ENCODE measurements at regions not wholly inside any gene's neighbourhood (a gene's known extent, or its start where the extent isn't known, plus 50 kb on each side); places are given as distances from the start of the nearest gene placed in this dataset.

- DNase-seq (ENCODE audit: extremely low read depth, insufficient read length), result no peak
- Histone ChIP-seq H3K4me3 (replicated peaks; ENCODE audit: low read depth, low read length) (no peak overlapping the region), H3K27me3 (replicated peaks; ENCODE audit: control insufficient read depth, insufficient read depth, low read length) (no peaks in the 10 kb centered on the region), H3K36me3 (ENCODE audit: control insufficient read depth, insufficient read depth, low read length) (no peaks in the 10 kb centered on the region)
- no peak for TF ChIP-seq CTCF (IDR thresholded peaks at IDR 0.05; ENCODE audit: insufficient read depth, low read length, poor library complexity, severe bottlenecking)
Observed at GRCh38 chr5:99025298-99026045, 96.7 kb upstream of the CHD1 start.

DNA sequence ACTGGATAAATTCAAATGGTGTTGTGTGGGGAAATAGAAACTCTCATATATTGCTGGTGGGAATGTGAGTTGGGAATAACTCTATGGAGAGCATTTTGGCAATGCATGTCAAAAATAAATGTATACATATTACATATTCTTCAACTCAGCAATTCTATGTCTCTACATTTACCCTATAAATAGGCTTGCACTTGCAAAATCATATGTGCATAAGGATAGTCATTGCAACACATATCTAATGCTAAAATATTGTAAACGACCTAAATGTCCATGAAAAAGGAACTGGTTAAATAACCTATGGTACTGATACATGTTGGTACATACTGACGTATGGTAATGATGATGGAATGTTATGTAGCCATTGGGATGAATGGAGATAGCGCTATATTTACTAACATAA is 94.5 kb upstream of the CHD1 start:
- Histone ChIP-seq H3K36me3 (ENCODE audit: control insufficient read depth, insufficient read depth, low read length) (no peaks in the 10 kb centered on the region), H3K4me3 (replicated peaks; ENCODE audit: low read depth, low read length) (no peak overlapping the region), H3K27me3 (replicated peaks; ENCODE audit: control insufficient read depth, insufficient read depth, low read length) (no peaks in the 10 kb centered on the region)
- no peak for DNase-seq (ENCODE audit: extremely low read depth, insufficient read length)
- no peak for TF ChIP-seq CTCF (IDR thresholded peaks at IDR 0.05; ENCODE audit: insufficient read depth, low read length, poor library complexity, severe bottlenecking)

- no peak for TF ChIP-seq CTCF (IDR thresholded peaks at IDR 0.05; ENCODE audit: insufficient read depth, low read length, poor library complexity, severe bottlenecking)
- no peaks in the 10 kb centered on the region for H3K27me3 ChIP-seq (replicated peaks; ENCODE audit: control insufficient read depth, insufficient read depth, low read length)
- no peak for DNase-seq (ENCODE audit: extremely low read depth, insufficient read length)
- no peaks in the 10 kb centered on the region for H3K36me3 ChIP-seq (ENCODE audit: control insufficient read depth, insufficient read depth, low read length)
- H3K4me3 ChIP-seq (replicated peaks; ENCODE audit: low read depth, low read length), result no peak overlapping the region
Observed at GRCh38 chr5:99022250-99022649, 93.4 kb upstream of the CHD1 start.

- no peak overlapping the region for H3K4me3 ChIP-seq (replicated peaks; ENCODE audit: low read depth, low read length)
- TF ChIP-seq CTCF (IDR thresholded peaks at IDR 0.05; ENCODE audit: insufficient read depth, low read length, poor library complexity, severe bottlenecking), result no peak
- no peaks in the 10 kb centered on the region for H3K27me3 ChIP-seq (replicated peaks; ENCODE audit: control insufficient read depth, insufficient read depth, low read length)
- DNase-seq (ENCODE audit: extremely low read depth, insufficient read length), result no peak
- H3K36me3 ChIP-seq (ENCODE audit: control insufficient read depth, insufficient read depth, low read length), result no peaks in the 10 kb centered on the region
Observed at GRCh38 chr5:99020698-99021048, 91.9 kb upstream of the CHD1 start.

- no peak for DNase-seq (ENCODE audit: extremely low read depth, insufficient read length)
- H3K4me3 ChIP-seq (replicated peaks; ENCODE audit: low read depth, low read length), result no peak overlapping the region
- no peaks in the 10 kb centered on the region for H3K27me3 ChIP-seq (replicated peaks; ENCODE audit: control insufficient read depth, insufficient read depth, low read length)
- H3K36me3 ChIP-seq (ENCODE audit: control insufficient read depth, insufficient read depth, low read length), result no peaks in the 10 kb centered on the region
- no peak for TF ChIP-seq CTCF (IDR thresholded peaks at IDR 0.05; ENCODE audit: insufficient read depth, low read length, poor library complexity, severe bottlenecking)
Observed at GRCh38 chr5:99019812-99020697, 91.2 kb upstream of the CHD1 start.

Data from GM06990 (cell line).